Renal cortical epithelial cell (primary cell): ENCODE measurements at regions not wholly inside any gene's neighbourhood (a gene's known extent, or its start where the extent isn't known, plus 50 kb on each side); places are given as distances from the start of the nearest gene placed in this dataset.

Experiments used
- DNase-seq: peaks from one replicate; pipeline ENCODE4 v3.0.0-alpha.2; 2011; ENCODE audit warnings: low read depth

DNA sequence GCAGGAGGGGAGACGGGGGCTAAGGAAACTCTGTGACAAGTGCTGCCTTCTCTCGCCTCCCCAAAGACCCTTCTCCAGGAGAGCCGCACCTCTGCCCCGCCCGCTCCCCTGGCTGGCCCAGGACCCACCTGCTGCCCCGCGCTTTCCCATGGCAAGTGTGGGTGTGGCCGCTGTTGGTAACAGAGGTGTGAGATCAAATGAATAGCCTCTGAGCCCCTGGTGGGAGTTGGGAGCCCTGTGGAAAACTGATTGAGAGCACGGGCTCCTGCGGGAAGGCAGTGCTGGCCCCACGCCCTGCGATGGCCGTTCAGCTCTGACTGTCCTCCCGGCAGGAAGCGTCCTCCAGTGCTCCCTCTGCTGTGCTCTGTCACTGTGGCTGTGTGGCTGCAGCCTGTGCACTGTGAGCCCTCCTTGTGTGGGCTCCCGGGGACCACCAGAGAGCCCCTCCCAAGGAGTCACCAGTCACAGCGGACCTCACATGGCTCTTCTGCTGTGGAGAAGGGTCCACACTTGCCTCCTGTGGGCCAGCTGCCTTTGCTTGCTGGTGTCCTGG is 1275.9 kb downstream of the BRD1 start:
- no peak for DNase-seq

DNA sequence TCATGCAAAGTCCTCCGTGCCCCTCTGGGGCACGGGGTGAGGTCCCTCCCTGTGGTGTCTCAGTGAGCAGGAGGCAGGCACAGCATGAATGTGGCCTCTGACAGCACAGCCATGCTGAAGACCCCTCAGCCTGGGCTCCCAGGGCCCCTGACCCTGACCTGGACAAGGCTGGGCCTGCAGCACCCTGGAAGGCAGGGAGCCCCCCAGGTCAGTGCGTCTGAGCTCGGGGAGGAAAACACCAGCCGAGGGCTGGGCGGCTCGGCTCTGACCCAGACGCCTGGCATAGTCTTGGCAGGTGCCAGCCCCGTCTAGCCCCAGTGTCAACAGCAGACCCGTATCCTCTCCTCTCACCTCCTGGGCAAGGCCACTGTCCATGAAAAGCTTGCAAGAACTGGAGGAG is 1276.6 kb downstream of the BRD1 start:
- no peak for DNase-seq

DNA sequence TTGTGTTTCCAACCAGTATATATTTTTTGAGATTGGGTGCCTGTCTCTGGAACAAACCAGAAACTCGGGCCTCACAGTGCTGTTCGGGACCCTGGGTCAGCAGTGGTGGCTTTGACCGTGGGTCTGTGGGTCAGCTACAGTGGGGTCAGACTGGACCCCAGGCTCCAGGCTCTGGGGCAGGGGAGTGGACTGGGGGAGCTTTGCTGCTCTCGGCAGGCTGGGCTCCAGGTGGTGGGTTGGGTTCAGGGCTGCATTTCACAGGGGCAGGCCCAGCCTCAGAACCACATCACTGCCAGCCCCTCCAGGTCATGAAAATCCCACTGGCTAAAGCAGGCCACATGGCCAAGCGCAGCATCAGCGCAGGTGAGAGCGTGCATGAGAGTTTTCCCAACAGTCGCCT is 1279.3 kb downstream of the BRD1 start:
- no peak for DNase-seq

DNA sequence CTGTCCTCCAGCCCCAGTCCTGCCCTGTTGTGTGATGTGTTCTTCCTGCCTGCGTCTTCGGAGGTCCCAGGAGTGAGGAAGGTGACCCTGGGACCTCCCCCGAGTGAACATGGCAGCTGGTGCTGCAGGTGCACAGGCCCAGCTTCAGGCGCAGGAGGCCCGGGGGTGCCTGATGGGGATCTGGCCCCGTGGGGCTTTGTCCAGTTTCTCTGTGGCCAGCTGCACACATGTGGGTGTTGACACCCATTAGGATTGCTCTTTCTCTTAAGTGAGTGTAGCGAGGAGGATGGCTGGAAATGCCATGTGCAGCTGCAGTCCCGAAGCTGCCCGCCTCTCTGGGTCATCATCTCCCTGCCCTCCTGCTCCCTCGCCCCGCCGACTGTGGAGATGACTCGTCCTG is 1279.7 kb downstream of the BRD1 start:
- no peak for DNase-seq

DNA sequence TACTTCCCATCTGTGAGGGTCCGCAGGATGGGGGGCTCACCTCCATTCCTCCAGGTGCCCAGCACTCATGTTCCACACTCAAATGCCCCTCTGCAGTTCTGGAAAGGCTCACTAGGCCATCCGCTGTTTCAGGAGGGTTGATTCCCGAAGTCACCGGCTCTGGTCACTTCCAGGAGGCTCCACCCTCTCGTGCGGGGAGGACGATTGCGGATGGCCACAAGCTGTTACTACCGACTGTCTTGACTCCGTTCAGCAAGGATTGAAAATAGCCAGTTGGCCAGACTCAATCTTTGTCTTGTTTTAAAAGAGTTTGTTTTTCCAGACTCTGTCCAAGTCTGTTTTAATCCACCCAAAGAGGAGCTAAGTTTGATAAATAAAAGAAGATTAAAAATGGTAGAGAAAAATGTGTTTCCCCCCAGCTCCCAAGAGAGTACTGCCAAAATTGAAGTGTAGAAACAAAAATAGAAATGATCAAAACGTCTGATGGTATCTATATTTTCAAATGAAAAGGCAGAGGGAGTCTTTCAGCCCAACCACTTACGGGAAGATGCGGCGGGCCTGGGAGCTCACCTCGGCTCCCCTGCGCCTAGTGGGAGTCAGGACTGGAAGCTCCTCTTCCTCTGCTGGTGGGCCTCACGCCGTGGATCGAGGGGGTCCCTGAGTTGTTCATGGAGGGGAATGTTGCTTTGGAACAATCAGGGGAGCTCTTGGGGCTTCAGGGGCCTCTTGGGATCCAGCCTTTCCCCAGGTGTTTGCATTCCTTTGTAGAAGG is 1280.8 kb downstream of the BRD1 start:
- DNase-seq = no peak

DNA sequence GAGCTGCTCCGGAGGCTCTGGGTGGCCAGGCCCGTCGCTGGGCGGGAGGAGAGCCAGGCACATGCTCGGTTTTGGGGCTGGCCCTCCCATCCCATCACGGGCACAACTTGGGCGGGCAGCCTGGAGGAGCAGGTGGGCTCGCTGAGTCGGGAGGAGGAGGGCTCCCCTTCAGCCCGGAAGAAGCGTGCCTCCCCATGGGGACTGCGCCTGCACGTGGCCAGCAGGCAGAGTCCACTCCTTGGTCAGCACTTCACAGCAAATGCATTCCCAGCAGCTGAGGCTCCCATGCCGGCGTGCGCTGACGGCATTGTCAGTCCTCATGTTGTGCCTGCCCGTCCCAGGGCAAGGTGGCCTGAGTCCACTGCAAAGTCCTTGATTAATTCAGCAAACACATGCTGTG is 1281.7 kb downstream of the BRD1 start:
- no peak for DNase-seq

DNA sequence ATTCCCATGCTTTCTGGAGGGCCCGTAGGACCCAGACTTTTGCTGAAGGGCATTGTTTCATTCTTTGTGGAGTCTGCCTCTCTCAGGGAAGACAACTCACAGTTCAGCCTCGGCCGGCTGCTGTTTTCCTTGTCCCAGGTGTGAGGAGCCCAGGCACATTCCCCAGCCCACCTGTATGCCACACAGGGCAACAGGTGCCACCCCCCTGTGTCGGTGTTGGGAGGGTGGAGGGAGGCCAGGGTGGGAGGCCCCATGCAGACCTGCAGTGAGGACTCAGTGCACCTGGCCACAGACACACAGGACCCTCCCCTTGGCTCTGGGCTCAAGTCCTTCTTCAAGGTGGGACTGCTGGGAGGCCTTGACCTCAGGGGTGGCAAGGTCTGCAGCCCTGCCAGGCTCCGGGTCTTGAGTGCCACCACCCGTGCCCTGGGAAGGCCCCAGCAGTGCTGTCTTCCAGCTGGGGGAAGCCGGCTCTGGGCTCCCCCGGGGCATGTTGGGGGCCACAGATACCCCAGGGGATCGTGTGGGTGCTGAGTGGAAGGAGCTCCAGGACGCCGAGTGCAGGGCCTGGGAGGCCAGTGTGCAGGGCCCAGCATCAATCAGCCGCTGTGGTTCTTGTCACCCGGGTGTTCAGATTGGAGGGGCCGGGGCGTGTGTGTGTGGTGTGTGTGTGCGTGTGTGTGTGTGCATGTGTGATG is 1286.1 kb downstream of the BRD1 start:
- DNase-seq = no peak

DNA sequence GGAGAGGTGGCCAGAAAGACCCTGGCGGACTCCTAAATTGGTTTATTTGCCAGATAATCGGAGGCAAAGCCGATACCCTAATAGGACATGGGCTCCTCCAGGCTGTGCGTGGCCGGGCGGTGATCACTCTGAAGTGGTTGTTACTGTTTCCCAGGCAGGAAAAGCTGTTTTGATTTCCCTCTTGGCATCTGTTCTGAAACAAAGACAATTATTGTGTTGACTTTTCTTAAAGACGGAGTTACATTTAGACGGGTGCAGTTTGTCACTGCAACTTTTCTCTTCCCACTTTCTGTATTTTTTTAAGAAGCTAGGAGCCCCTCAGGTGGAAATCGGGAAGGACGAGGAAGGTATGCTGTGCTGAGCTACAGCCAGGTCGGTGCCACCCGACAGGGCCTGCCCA is 1288.4 kb downstream of the BRD1 start:
- no peak for DNase-seq

DNA sequence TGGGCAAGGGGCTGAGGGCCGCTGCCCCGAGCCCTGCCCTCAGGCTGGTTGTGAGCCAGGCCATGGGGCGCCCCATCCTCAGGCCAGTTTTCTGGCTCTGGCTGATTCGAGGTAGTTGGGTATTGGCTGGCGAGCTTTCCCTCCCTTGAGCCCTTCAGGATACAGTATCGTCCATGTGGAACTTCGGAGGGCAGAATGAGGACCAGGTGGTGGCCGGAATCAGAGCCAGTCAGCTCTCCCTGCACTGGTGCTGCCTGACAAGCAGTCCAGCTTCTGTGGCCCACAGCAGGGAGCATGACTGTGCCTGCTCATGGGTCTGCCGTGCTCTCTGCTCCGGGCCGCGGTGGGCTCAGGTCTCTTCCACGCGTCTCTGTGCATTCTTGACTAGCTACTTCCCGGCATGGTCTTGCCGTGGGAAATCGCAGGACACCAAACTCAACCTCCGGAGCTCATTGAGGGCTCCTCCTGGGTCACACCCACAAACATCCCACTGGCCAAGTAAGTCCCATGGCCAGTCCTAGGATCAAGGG is 1289.3 kb downstream of the BRD1 start:
- no peak for DNase-seq

DNA sequence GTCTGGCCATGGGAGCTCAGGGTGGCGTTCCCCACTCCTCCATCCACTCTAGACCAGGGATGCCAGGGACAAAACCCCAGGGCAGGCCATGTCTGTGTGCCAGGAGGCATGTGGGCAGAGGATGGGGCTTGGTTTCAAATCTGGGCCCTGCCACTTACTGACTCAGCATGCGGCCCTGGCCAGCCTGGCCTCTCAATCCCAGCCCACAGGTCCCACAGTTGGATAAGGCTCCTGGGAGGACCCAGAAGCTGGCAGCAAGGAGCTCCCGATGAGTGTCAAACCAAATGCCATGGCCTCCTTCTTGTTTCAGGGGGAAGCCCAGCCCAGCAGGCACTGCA is 1290.4 kb downstream of the BRD1 start:
- no peak for DNase-seq

DNA sequence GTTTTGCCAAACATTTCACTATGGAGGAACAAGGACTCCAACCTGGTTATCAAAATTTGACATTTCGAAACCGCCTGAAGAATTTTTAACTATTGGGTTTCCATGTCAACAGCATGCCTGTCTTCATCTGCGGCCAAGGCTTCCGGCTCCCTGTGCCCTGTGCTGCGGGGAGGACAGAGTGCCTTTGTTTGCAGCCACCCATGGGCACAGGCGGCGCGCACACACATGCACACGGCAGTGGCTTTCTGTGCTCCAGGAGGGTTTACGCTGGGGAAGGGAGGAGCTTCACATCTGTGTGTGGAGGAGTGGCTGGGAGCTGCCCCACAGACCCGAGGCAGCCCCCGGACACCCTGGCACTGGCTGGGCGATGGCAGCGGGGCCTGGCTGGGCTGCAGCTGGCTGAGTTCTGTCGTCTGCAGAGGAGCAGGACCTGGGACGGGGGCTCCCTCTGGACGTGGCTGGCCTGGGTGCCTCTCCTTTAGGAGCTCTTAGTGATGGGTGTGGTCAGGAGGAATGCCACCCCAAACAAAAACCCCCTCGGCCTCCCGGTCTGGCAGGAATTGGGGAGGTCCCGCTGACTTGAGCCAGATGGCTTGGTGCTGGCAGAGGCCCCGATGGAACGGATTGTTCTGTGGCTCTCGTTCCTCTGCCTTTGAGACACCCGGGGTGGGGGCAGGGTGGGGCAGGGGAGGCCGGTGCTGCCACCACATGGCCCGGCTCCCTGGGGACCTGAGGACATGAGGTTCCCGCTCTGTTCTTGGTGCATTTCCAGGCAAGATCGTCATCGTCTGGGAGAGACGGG is 1290.9 kb downstream of the BRD1 start:
- DNase-seq = no peak

DNA sequence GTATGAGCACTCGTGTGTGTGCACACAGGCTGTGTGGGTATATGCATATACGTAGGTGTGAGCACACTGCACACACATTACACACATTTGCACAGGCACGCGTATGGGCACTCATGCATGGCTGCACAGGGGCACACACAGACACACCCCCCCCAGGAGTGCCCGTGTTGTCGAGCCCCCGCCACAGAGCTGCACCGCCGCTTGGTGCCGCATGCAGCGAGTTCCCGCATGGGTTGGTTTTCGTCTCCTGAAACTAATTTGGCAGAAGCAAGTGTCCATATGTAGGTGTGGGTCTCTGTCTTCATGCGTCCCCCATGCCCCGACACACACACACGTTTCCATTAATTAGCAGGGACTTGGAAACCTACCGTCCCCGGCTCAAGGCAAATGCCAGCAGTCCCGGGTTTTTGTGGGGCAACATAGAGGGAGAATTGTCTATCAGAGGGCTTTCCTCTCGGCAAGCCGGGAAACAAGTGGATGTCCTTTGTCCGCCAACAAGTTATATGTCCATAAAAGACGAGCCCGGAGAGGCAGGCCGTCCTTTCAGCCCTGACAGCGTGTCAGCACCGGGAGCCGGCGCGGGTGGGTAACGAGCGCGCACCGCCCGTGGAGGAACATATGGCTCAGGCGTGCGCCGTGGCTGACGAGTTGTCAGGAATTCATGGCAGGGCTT is 1291.7 kb downstream of the BRD1 start:
- no peak for DNase-seq

DNA sequence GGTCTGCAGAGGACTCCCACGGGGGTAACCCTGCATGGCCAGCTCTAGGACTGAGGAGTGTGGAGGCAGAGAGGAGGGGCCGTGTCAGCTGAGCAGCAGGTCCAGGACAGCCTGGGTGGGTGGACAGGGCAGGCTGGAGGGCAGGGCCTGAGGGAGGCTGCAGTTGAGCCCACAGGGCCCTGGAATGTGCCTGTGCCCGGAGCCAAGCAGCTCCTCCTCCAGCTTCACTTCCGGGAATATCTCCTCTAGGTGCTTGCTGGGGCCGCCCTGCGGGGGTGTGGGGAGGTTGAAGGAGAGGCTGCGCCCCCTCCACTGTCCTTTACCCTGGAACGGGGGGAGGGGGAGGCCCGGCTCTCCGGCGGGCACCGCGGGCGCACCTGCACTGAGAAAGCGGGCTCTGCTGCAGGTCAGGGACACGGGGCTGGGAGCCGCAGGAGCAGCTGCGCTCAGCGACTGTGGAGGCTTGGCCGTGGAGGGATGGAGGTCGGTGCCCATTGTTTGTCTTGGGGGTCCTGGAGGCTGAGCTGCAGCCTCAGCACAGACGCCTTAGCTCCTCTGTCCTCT is 1293.2 kb downstream of the BRD1 start:
- DNase-seq = no peak

DNA sequence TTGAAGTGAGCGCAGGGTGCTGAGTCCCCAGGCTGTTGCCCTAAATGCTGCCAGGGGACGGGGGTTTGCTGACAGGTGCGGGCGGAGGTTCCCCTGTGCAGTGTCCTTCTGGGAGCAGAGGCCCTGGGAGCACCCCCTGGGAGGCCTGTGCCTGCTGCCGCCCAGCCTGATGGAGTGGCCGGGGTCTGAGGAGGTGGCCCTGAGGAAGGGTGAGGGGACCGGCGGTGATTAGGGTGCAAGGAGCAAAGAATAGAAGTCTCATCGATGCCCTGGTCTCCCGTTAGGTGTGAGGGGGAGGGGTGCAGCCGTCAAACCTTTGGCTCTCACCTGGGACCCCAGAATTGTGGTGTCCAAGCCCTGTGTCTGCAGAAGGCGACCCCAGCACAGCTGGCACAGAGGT is 1294.7 kb downstream of the BRD1 start:
- no peak for DNase-seq

DNA sequence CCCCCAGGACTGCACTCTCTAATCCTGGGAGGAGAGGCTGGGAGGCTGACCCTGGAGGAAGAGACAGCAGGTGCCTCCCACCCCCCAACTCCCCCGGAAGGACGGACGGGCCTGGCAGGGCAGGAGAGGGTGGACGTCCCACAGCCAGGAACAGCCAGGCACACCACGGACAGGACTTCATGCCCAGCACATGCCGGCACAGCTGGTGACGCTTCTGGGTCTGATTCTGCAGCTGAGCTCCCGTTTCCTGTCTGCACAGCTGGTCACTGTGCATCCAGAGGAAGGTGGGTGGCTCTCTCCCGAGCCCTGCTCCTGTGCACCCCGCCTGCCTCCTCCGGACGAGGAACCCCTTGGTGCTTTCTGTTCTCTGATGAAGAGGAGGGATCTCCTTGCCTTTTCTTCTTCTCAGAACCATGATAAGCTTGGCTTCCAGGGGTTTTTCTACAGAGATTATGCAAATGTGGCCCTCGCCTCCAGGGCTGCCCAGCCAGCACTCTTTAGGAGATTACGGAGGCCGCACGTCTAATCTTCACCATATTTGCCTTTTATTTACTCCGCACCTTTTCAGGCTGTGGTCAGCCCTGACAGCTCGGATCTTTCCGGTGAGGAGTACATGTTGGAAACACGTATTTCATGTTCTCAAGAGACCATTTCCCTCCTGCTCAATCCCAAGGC is 1295.8 kb downstream of the BRD1 start:
- no peak for DNase-seq

DNA sequence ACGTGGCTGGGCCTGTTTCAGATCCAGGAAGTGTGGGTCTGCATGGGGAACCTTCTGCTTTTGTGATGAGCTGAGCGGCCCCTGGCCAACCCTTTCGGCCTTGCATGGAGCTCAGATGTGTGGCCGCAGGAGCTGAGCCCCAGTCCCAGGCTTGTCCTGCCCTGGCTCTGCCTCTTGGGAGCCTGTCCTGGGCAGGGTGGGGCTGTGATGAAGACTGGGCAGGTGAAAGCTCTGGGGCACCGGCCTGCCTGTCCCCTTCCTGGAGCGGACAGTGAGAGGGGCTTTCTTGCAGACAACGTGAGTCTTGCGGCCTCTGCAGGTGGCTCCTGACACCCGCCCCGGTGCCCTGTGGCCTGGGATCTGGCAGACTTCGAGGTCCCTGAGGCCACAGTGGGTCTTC is 1296.6 kb downstream of the BRD1 start:
- DNase-seq = no peak

DNA sequence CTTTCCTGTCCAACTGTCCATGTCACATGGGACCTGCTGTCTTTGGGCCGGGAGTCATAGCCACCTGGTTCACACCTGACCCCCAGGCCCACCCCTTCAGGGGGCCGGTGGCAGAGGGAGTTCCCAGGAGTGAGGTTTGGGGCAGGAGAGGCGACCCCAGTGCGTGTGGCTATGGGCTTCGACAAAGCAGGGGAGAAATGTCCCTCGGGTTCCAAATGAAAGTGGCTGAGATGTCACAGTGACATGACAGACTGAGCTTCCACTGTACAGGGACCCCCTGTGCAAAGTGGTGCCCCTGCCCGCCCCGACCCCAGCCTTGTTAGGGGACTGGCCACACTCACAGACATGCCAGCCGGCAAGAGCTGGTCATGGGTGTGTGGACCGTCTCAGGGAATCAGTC is 1297.0 kb downstream of the BRD1 start:
- DNase-seq = no peak

DNA sequence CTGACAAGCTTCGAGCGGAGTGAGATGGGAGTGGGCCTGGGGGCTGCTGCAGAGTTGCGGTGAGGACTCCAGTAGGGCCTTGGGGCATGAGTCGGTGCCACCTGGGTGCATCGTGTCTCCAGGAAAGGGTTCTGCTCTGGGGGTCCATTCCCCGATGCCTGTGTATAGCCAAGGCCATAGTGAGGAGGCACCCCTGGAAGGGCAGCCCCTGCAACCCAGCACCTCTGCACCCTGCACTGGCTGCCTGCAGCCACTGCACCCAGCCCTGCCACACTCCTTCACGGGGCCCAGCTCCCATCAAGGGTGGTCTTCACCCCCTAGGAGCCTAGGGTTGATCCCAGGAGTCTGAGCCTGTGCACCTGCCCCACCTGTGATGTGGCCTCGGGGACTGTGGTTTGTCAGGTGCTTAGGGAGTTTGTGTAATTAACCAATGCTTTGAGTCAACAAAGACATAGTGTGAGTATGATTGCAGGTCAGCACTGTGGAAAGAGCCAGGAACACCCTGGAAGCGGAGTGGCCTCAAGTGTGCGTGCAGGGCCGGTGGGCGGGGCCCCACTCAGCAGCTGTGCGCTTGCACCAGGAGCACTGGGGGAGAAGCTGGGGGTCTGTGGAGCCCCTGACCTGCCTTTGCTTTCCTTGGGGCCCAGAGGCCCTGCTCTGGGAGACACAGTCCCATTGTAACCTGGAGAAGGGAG is 1299.3 kb downstream of the BRD1 start:
- DNase-seq = no peak

DNA sequence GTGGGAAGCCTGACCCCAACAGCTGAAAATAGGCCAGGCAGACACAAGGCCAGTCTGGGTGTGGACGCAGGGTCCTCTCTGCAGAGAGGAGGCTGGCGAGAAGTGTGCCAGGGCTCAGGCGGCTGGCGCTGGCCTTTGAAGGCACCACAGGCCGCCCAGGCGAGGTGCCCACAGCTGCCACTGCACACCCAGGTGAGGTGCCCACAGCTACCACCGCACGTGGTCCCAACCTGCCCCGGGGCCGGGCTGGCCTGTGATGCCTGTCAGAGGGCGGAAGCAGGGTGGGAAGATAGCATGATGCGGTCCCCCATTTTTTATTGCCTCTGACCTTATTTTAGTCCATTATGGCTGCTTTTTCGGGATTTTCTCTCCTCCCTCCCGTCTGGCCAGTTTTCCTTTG is 1303.9 kb downstream of the BRD1 start:
- no peak for DNase-seq

DNA sequence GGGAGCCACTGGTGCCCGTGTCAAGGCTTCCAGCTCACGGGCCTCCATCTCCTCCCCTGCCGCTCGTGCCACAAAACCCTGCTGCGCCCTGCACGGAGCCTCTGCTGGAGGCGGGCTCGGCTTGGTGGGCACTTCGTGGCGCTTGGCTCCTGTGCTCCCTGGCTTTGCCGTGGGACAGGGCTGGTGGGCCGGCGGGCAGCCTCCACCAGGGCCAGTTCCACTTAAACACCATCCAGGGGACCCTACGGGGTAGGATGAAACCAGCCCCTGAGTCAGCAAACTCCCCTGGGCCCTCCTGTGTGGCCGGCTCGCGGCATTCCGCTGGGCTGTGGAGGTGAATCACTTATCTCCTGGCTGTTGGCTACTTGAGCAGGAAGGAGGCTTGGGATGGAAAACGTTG is 1304.6 kb downstream of the BRD1 start:
- DNase-seq = no peak
